Chondrocyte (in vitro differentiated cells): ENCODE measurements at regions not wholly inside any gene's neighbourhood (a gene's known extent, or its start where the extent isn't known, plus 50 kb on each side); places are given as distances from the start of the nearest gene placed in this dataset.

Experiments
- DNase-seq: peaks from one replicate; pipeline ENCODE4 v3.0.0; 2021; ENCODE audit warnings: mixed read lengths, low spot score
- H3K27ac Mint-ChIP-seq: one replicate; pipeline ENCODE4 v1.8.0; 2021; ENCODE audit warnings: mild to moderate bottlenecking, moderate library complexity, mixed read lengths; ENCODE audit not compliant: unreplicated experiment
- H3K27me3 Mint-ChIP-seq: 2 replicates; pipeline ENCODE4 v1.8.0; 2021; ENCODE audit warnings: low read depth, mixed read lengths
- H3K36me3 Mint-ChIP-seq: 2 replicates; pipeline ENCODE4 v1.8.0; 2021; ENCODE audit warnings: low read depth, mixed read lengths
- H3K4me1 Mint-ChIP-seq: 2 replicates; pipeline ENCODE4 v1.8.0; 2021; ENCODE audit warnings: low read depth, mild to moderate bottlenecking, mixed read lengths
- H3K4me3 Mint-ChIP-seq: one replicate; pipeline ENCODE4 v1.8.0; 2021; ENCODE audit warnings: mild to moderate bottlenecking, moderate library complexity, mixed read lengths; ENCODE audit not compliant: unreplicated experiment
- H3K9me3 Mint-ChIP-seq: 2 replicates; pipeline ENCODE4 v1.8.0; 2021; ENCODE audit warnings: low read depth, mixed read lengths
- CTCF ChIP-seq: fragments of 200-600 bp; sonication (generic); IDR thresholded peaks from 2 replicates; pipeline ENCODE4 v1.5.0; 2021; ENCODE audit warnings: antibody characterized with exemption, mild to moderate bottlenecking, moderate library complexity

DNA sequence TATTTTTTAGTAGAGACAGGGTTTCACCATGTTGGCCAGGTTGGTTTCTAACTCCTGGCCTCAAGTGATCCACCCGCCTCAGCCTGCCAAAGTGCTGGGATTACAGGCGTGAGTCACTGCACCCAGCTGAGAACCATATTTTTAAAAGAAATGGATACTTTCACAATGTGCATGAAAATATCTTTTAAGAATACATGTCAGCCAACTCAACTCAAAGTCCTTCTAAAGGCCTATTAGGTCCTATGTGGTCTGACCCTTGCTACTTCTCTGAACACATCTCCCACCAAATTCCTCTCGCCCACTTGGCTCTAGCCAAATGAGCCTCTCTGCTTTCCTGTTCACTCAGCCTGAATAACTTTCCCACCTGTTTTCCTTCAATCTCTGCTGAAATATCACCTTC lies 119.6 kb downstream of the MTX2 start:
- no peak for TF ChIP-seq CTCF
- Mint-ChIP-seq H3K36me3 (peaks cover 5% of the 10 kb centered on the region), H3K4me1 (peaks cover 43% of the 10 kb centered on the region), H3K27me3 (peaks cover 20% of the 10 kb centered on the region), H3K4me3 (no peak overlapping the region), H3K27ac (no peak overlapping the region), H3K9me3 (peaks cover 2% of the 10 kb centered on the region)
- DNase-seq = no peak

DNA sequence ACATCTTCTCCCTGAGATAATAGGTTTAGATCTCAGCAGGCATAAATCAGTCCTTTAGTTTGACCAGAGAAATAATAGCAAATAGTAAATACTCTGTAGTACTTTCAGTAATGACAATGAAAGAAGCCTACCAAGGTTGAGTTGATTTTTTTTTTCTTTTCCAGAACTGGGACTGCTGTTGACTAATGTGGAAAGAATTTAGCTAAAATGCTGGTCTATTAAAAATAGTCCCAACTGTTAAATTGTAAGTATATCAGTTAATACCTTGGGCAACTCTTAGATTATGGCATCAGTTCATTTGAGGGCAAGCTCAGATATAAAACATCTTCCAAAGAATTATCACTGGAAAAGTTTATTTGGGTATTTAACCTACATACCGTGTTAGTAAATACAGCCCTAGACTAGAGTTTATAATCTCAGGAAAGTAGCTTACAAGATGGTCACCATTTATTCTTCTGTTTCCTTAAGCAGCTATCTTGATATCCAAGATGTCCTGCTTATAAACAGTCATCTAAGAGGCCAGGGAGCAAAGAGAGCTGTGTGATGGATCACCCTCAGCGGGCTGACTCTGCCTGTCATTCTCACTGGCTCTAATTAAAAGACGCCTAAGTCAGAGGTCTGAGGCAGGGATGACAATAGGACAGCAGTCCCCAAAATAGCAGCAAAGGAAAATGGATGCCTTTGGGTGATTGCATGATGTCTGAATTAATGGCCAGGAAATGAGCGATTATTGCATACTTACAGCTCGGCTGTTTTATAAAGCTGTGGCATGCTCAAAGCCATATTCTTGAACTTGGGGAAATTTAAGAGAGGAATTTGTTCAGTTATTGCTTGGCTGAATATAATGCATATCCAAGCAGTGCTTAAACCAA lies 121.3 kb downstream of the MTX2 start:
- H3K9me3 Mint-ChIP-seq = peaks cover 2% of the 10 kb centered on the region
- peak overlapping the region; percentile 45 for H3K27ac Mint-ChIP-seq
- peaks cover 5% of the 10 kb centered on the region for H3K36me3 Mint-ChIP-seq
- no peak for DNase-seq
- H3K27me3 Mint-ChIP-seq = peaks cover 16% of the 10 kb centered on the region
- no peak overlapping the region for H3K4me3 Mint-ChIP-seq
- peaks cover 43% of the 10 kb centered on the region for H3K4me1 Mint-ChIP-seq
- TF ChIP-seq CTCF = no peak

DNA sequence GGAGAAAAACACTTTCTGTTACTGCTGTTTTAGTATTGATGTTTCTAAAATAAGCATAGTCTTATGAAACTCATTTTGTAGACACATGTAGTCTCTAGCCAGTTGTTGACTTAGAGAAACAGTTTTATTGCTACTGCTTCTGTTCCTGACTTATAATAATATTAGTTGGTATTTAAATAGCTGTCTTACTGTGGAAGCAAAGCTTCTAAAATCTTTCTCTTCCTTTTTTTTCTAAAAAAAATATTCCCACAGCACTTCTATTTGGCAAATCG lies 121.8 kb downstream of the MTX2 start:
- no peak for TF ChIP-seq CTCF
- Mint-ChIP-seq H3K27me3 (peaks cover 15% of the 10 kb centered on the region), H3K27ac (no peak overlapping the region), H3K9me3 (peaks cover 2% of the 10 kb centered on the region), H3K4me1 (peaks cover 43% of the 10 kb centered on the region), H3K36me3 (peaks cover 3% of the 10 kb centered on the region), H3K4me3 (no peak overlapping the region)
- DNase-seq = no peak

DNA sequence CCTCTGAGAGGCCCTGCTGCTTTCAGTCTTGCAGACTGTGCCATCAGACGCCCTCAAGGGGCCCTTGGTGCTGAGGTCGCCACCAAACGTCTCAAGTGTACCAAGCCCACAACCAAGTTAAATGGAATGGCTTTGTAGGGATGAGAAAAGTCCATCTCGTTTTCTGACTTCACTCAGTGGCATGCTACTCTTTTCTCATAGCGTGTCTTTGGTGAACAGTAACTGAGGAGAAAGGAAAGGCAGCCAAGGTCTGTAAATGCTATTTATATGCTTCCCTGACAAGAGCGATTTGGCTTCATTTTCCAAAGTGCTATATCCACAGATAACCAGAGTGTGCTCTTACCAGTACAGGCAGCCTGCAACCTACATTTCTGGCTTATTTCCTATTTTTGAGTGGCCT lies 123.0 kb downstream of the MTX2 start:
- Mint-ChIP-seq H3K36me3 (peaks cover 2% of the 10 kb centered on the region), H3K27me3 (peaks cover 15% of the 10 kb centered on the region), H3K4me1 (peaks cover 43% of the 10 kb centered on the region), H3K4me3 (no peak overlapping the region), H3K27ac (peak overlapping the region; percentile 74), H3K9me3 (peaks cover 2% of the 10 kb centered on the region)
- TF ChIP-seq CTCF = no peak
- DNase-seq = no peak

- Mint-ChIP-seq H3K27ac (no peak overlapping the region), H3K27me3 (peaks cover 13% of the 10 kb centered on the region), H3K36me3 (peaks cover 2% of the 10 kb centered on the region), H3K4me3 (no peak overlapping the region), H3K4me1 (peaks cover 43% of the 10 kb centered on the region), H3K9me3 (peaks cover 2% of the 10 kb centered on the region)
- TF ChIP-seq CTCF = no peak
- no peak for DNase-seq
Observed at GRCh38 chr2:176392744-176393414, 123.6 kb downstream of the MTX2 start.
